Fibroblast of skin of scalp (primary cell): ENCODE measurements at regions not wholly inside any gene's neighbourhood (a gene's known extent, or its start where the extent isn't known, plus 50 kb on each side); places are given as distances from the start of the nearest gene placed in this dataset.
"Not testable (repeated sequence)": the region's sequence is repeated elsewhere in the genome, so short reads cannot be mapped to it uniquely, and the experiment has no call there.

Experiments used
- DNase-seq: peaks from one replicate; pipeline ENCODE4 v3.0.0-alpha.2; 2013

- no peak for DNase-seq
These were observed 55.1 kb downstream of the TTC6 start for GRCh38 chr14:37650356-37651037.

- DNase-seq: no peak
These were observed 56.6 kb downstream of the TTC6 start for GRCh38 chr14:37652042-37652441.

GRCh38 chr14:37655418-37655817 is 60.0 kb downstream of the TTC6 start:
- no peak for DNase-seq

GRCh38 chr14:37658156-37658555 is 62.7 kb downstream of the TTC6 start:
- no peak for DNase-seq

GRCh38 chr14:37663498-37663897 is 68.1 kb downstream of the TTC6 start:
- DNase-seq: no peak

- no peak for DNase-seq
These were observed 70.0 kb downstream of the TTC6 start for GRCh38 chr14:37665479-37665878.

GRCh38 chr14:37665951-37666350 is 70.5 kb downstream of the TTC6 start:
- no peak for DNase-seq

- DNase-seq: peak; percentile 17
These were observed 73.2 kb downstream of the TTC6 start for GRCh38 chr14:37668646-37669045.

GRCh38 chr14:37669242-37669641 is 73.8 kb downstream of the TTC6 start:
- no peak for DNase-seq

GRCh38 chr14:37673439-37673838 is 78.0 kb downstream of the TTC6 start:
- DNase-seq: no peak

- no peak for DNase-seq
These were observed 83.5 kb downstream of the TTC6 start for GRCh38 chr14:37678916-37679315.

- no peak for DNase-seq
These were observed 86.1 kb downstream of the TTC6 start for GRCh38 chr14:37681486-37681885.

- DNase-seq: not testable (repeated sequence)
These were observed 97.3 kb downstream of the TTC6 start for GRCh38 chr14:37692680-37693079.

GRCh38 chr14:37693420-37693819 is 98.0 kb downstream of the TTC6 start:
- not testable (repeated sequence) for DNase-seq

GRCh38 chr14:37695866-37696265 is 100.4 kb downstream of the TTC6 start:
- peak; percentile 26 for DNase-seq

- peak; percentile 51 for DNase-seq
These were observed 102.2 kb downstream of the TTC6 start for GRCh38 chr14:37697489-37698121.

GRCh38 chr14:37698840-37699777 is 103.7 kb downstream of the TTC6 start:
- no peak for DNase-seq

- DNase-seq: no peak
These were observed 112.3 kb downstream of the TTC6 start for GRCh38 chr14:37707716-37708115.

- DNase-seq: peak; percentile 39
These were observed 113.1 kb downstream of the TTC6 start for GRCh38 chr14:37708481-37708880.

GRCh38 chr14:37709419-37710195 is 114.2 kb downstream of the TTC6 start:
- peak; percentile 34 for DNase-seq

GRCh38 chr14:37711356-37711830 is 116.0 kb downstream of the TTC6 start:
- DNase-seq: no peak

- DNase-seq: no peak
These were observed 116.5 kb downstream of the TTC6 start for GRCh38 chr14:37711831-37712475.
